Left renal cortex interstitium (tissue), 4 donors: ENCODE measurements at regions not wholly inside any gene's neighbourhood (a gene's known extent, or its start where the extent isn't known, plus 50 kb on each side); places are given as distances from the start of the nearest gene placed in this dataset.
"Not testable (repeated sequence)": the region's sequence is repeated elsewhere in the genome, so short reads cannot be mapped to it uniquely, and the experiment has no call there.

Source experiments
- DNase-seq, 4 donors: peaks; one replicate each; pipeline ENCODE4 v3.0.0-alpha.2; 2013; ENCODE audit warnings: low read depth in 4 of 4, low spot score in 2 of 4, missing footprints in 1 of 4

DNA sequence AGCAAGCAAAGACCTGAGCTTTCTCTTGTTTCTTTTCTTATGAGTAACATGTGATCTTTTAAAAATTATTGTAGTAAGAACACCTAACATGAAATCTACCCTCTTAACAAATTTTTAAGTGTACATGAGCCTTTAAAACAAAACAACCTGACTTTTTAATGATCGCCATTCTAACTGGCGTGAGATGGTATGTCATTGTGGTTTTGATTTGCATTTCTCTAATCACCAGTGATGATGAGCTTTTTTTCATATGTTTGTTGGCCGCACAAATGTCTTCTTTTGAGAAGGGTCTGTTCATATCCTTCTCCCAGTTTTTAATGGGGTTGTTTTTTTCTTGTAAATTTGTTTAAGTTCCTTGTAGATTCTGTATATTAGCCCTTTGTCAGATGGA lies 73.7 kb upstream of the BMP2 start:
- DNase-seq = not testable (repeated sequence)

DNA sequence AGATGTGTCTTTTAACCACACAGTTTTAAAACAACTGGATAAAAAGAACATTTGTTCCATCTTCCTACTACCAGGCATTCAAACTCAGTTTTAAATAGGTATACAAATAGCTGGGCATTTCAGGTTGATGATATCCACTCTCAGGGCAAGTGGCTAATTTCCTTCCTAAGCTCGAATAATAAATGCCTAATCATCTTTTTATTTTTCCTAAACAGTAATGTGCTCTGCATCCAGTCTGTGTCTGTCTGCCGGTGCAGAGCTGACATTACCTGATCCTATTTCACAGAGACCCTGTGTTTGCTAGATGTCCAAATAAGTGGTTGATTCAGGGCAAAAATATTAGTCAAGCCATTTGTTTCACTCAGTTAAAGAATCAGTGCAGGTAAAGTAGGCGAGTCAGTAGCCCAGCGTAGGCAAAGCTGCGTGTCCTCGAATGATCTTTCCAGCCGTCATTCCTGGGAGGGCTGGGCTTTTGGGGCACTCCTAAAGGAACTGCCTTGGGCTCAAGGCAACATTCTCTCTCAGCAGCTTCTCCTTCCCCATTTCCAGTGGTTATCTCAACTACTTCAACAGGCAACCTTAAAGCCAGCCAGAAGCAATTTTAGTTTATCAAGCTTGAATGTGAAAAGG lies 74.2 kb upstream of the BMP2 start:
- DNase-seq = no peak

DNA sequence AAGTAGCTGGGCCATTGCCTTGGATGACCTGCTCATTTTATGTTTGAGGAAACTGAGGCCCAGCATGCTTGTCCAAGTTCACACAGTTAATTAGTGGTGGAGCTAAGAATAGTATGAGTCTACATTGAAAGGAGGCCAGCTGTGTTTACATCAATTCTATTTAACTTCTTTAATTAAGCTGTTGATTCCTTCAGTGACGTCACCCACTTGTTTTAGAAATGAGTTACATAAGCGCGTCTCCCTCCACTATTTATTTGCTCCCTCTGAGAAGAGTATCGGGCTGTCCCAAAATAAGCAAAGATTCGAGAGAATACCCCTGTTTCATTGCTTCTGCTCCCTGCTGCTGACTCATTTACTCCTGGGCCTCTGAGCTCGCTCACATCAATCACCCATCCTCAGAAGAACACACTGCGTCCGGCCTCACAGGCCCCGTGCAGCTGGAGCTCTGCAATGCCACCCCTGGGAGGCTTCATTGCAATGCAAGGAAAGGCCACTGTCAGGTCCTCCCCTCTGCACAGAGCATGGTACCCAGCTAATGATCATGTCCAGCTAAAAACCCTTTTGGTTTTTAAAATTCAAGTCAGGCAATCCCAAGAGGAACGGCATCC lies 74.8 kb upstream of the BMP2 start:
- DNase-seq = no peak

DNA sequence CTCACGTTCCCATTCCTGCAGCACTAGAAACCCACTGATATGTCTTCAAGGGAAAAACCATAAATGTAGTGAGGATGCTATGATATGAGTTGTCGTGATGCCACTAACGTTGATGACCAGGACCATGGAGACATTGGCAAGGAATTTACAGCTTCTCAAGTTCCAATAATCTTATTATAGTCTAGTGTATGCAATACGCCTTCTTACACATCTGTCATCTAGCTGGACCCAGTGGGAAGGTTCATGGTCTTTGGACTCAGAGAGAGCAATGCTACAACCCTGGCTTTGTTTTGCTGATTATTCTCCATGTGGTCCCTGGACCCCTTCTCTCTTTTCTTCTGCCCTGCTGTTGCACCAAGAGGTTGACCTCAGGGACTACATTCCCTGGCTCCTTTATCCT lies 76.0 kb upstream of the BMP2 start:
- no peak for DNase-seq

DNA sequence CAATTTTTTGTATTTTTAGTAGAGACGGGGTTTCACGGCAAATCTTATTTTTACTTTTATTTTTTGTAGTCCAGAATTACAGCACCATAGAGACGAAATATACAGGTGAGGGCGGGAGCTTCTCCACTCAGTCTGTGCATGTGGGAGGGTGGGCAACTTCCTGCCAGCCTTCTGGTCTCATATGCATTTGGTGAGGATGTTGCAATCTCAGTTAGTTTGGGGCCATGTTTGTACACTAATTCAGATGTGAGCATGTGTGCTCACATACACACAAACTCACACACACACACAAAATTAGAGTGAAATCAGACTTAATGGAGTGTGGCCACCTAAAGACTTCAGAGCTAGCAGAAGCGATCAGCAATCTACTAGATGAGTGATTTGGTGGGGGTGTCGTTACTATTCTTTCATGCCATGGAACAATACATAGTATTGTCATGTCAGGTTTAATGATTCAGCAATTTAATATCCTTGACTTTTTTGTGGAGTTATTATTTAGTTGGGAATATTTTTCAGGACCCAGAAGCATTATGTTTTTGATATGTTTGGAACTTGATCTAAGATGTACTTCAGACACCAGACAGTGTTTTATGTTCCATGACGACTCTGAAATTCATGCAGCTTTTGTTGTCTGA lies 78.0 kb upstream of the BMP2 start:
- DNase-seq = no peak

DNA sequence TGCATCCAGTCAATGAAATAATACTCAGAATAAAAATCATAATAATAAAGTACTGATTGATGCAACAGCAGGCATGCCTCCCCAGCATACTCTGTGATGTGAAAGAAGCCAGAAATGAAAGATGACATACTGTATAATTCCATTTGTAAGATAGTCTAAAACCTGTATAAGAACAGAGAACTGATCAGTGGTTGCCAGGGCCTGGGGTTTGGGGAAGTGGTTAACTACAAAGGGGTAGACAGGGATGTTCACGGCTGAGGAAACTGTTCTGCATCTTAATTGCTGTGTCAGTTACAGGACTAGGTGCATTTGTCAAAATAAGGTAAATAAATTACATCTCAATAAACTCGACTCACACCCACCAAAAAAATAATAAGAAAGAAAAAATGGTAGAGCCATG lies 81.3 kb upstream of the BMP2 start:
- no peak for DNase-seq

DNA sequence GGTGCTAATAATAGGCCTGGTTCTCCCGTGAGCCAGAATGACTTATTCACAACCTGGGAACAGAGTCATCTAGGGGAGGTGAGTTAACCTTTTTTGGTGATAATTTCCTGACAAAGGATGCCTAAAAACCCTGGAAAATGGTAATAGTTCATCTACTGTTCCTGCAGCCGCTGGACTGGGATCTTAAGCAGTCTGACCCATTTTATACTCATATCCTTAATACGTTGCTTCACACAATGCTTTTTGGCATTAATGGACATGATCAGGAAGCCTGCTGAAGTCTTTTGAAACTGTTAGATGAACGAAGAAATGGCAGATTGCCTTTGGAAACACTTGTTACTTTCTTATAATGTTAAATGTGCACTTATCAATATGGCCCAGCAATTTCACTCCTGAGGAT lies 81.9 kb upstream of the BMP2 start:
- no peak for DNase-seq

DNA sequence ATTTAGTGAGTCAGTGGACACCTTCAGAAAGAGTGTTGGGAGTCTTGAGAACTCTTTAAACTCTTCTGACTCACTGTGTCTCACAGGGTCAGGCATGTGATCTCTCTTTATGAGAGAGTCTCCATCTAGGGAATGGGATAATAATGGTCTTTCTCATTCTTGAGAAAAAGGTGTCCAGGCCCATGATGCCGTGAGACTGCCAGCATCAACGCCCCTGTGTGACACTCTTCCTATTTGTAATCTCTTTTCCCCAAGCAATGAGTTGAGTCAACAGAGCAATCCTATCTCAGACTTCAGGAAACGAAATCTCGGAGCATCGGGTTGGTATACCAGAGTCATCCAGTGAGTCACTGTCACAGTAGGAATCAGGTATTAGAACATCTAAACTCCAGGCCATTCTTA lies 82.3 kb upstream of the BMP2 start:
- no peak for DNase-seq

DNA sequence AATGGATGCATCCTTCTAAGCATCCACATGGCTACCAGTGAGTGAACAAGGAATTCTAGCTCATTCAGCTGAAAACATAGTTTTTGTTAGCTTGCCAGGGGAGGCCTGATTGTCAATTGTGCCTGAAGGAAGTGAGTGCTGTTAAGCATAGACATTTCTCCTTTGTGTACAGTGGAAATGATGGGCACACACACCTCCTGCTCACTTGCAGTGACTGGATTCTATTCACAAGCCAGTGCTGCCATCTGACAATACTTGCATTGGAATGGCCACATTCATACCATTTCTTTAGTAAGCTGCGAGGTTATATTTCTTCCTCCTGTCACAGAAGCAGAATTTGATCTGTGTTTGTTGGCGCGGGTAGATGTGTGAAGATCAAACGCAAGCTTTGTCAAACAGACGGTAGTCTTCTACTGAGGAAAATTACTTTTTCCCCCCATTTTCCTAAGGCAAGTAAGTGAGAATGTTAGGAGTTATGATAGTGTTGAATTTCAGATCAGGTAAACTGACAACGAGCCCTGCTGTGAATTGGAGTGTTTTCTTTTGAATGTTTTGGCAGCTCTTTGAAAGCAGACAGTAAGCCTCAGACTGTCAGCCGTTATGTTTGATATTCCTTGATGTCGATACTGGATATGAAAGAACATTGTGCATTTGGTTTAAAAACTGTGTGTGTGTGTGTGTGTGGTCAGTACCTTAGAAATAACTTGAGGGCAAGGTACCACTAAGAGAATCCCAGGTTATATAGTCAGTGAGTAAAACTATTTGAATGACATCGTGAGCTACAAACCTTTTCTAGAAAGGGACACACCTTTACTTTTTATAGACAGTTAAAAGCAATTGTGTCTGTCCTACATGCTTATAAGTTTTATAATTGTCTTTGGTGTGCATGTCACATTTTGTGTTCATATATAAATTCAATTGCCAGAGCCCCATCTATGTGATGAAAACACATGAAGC lies 84.2 kb upstream of the BMP2 start:
- DNase-seq = no peak

DNA sequence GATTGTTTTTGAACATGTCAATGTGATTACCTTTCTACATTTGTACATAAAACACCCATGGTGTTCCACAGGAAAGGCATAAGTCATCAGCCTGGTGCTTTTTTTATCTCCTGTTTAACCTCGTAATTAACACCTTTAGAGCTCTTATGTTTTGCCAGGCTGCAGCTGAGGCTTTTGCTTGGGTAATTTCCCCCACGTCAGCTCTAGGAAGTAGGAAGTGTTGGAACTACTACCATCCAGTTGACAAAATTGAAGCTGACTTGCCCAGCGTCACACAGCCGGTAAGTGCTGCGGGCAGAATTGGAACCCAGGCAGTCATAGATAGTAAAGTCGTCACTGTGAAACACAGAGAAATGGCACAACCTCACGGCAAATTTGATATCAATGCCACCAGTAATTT lies 86.6 kb upstream of the BMP2 start:
- no peak for DNase-seq

DNA sequence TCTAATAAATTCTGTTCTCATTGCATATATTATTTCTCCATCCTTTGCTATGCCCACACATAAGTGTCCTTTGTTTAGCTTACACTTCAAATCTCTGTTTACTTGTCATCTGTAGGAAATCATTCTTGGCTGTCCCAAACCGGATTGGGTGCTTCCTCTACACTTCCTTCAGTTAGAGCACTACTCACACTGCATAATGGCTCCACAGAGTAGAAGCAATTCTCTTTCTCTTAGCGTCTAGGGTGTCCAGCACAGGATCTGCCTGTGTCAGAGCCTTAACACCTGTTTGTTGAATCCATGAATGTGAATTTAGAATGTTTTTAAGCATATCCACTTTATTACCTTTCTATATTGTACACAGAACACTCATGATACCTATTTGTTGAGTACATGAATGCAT lies 87.0 kb upstream of the BMP2 start:
- DNase-seq = no peak

DNA sequence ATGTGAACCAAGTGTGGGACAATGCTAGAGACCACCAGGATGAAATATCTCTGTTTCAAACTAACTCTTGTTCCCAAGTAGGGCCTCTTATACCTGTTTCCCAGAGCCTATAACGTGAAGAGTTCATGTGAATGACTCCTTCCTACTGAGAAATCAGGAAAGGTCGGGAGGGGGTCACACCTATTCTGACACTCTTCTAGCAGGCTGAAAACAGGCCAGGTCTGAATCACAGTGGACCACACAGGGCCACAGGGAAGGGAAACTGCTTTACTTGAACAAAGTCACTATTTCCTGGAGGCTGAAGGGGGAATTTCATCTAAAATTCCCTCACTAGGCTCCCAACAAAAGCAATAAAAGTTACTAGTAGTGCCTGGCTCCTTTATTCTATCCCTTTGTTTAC lies 88.4 kb upstream of the BMP2 start:
- DNase-seq = no peak

DNA sequence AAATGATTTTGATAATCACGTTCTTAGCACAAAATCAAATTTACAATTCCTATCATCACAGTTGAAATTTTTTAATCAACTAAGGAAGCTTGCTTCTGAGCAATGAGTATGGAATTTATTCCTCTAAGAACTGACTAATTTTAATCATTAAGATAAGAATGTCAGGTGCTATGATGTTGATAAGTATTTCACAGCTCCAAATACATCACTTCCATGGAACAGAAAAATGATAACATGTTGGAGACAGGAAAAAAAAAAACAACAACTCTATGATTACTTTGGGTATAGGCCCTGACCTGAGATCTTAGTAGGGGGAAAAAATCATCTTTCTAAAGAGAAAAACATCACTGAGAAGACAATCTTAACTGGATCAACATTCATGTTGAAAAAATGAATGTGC lies 89.4 kb upstream of the BMP2 start:
- DNase-seq = no peak

DNA sequence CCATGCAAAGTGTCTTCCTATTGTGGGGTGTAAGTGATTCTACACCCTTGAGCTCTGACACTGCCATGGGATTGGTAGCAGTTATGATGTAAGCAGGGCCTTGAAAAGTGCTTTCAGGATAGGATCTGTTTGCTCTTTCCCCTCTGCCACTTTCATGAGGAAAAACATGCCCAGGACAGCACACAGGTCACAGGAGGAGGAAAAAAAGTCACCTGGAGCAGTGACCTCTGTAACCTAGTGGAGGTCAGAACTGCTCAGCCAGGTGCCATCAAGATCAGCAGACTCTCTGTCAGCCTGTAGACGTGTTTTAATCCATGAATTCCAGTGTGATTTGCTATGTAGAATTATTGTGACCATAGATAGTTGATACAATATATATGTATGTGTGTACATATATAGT lies 92.7 kb upstream of the BMP2 start:
- DNase-seq = no peak

DNA sequence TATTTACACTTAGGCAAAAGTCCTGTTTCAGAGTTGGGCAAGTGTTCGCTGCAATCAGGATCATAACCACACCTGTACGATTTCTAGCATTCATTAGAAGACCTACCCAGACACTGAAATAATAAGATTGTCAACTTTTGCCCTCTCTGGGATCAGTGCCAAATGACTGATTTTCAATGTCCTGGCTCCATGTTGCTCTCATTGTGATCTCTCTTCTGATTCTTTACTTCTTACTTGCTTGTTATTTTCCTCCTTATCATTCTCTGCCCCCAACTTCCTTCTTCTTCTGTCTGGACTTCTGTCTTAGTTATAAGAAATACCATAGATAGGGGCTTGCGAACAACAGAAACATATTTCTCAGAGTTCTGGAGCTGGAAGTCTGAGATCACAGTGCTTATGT lies 94.4 kb upstream of the BMP2 start:
- DNase-seq = no peak

DNA sequence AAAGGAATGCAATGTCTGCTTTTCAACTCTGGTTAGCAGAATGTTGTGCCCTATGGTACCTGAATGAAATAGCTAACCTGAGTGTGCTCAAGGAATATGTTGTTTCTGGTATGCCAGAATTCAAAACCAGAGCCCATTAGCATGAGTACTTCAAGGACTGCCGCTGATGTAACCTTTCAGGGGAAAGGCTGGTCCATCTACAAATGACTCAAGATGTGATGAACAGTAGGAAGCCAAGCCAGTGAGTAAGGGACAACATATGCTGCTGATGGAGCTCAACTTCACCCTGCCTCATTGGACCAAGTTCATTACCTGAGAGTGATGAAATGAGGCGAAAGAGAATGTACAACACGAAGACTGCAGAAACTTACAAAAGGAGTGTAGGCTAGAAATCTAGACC lies 95.7 kb upstream of the BMP2 start:
- no peak for DNase-seq

DNA sequence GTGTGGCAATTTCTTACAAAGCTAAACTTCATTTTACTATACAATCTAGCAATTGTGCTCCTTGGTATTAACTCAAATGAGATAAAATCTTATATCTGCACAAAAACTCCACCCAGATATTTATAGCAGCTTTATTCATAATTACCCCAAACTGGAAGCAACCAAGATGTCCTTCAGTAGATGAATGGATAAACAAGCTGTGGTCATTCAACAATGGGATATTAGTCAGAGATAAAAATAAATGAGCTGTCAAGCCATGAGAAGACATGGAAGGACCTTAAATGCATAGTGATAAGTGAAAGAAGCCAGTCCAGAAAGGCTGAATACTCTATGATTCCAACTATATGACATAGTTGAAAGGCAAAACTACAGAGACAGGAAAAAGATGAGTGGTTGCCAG lies 98.9 kb upstream of the BMP2 start:
- DNase-seq = no peak

DNA sequence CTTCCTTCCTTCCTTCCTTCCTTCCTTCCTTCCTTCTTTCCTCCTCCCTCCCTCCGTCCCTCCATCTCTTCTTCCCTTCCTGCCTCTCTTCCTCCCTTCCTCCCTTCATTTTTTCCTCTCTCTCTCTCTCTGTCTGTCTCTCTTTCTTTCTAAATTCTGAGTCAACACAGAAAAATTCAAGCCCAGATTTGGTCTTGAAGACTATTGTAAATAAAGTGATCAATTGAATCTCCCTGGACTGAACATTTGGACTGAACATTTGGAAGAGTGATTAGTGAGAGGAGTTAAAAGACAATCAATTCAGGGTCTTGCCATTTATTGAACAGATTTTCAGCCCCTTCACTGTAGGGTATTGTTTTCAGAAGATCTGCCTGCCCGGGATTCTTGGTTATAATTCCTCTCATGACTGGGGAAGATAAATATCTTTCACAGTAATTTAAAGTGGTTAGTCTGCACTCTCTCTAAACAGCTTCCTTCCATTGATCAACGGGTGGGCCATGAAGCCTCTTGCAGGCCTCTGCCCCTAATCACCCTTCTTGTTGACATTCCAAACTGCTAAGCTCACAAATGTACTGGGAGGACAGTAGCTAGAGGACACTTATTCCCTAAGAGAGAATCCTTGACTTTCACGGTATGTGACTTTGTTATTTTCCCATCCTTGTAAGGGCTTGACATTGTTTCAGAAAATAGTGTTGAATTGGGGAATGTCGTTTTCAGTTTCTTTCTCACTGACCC lies 101.7 kb upstream of the BMP2 start:
- no peak for DNase-seq

DNA sequence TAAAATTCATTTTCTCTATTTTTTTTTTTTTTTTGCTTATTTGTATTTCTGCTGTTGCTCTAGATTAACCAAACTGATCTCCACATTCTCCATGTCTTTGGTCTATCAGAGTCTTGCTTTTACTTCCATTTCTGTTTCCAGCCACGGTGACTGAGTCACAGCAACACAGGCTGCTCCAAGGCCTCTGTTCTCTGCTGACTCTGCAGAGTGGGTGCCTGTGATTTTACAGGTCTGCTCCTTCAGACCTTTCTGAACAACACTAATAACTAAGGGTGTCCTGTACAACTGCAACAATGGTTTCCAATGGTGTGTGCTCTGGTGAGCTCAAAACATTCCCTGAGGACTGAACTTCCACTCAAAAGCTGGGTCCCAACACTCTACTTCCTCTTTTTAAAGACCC lies 102.3 kb upstream of the BMP2 start:
- no peak for DNase-seq

DNA sequence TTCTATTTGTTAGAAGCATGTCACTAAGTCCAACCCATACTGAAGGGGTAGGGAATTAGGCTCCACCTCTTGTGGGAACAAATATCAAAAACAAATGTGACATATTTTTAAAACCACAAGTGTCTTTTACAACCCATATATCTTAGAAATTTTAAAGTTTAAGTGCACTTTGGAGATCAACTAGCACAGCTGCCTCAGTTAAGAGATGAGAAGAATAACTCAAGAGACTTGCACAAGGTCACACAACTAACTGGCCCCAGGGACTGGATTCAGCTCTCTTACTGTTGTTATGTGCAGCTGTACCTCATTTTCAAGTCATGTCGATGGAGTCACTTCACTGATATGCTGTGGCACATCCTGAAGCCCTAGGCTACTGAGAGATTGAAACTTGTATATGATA lies 102.9 kb upstream of the BMP2 start:
- no peak for DNase-seq
